WTC11 (cell line): ENCODE measurements at regions not wholly inside any gene's neighbourhood (a gene's known extent, or its start where the extent isn't known, plus 50 kb on each side); places are given as distances from the start of the nearest gene placed in this dataset.

Source experiments
- ATAC-seq: fragments of 200-7000 bp; cut with Tn5 transposase; 2 replicates; pipeline ENCODE4 v1.10.0; 2021; ENCODE audit warnings: mild to moderate bottlenecking, moderate library complexity
- CTCF ChIA-PET: fragments of 300-600 bp; sonication (Branson Sonifier 250); formaldehyde crosslinking; loops from one replicate; lab custom pipeline; 2021; ENCODE audit warnings: antibody characterized with exemption; lab: Charles Lee
- POLR2A ChIA-PET: fragments of 350-600 bp; sonication (Branson Sonifier 250); formaldehyde crosslinking; loops from one replicate; lab custom pipeline; 2021; ENCODE audit warnings: antibody characterized with exemption; lab: Charles Lee
- DNase-seq: peaks from one replicate; pipeline ENCODE4 v3.0.0; 2021; ENCODE audit warnings: low spot score
- H3K27ac Mint-ChIP-seq: 2 replicates; pipeline ENCODE4 v1.8.0; 2021; ENCODE audit warnings: mixed read lengths
- H3K27me3 Mint-ChIP-seq: 2 replicates; pipeline ENCODE4 v1.8.0; 2021; ENCODE audit warnings: low read depth, mild to moderate bottlenecking, moderate library complexity, mixed read lengths
- H3K36me3 Mint-ChIP-seq: 2 replicates; pipeline ENCODE4 v1.8.0; 2021; ENCODE audit warnings: mixed read lengths
- H3K4me1 Mint-ChIP-seq: 2 replicates; pipeline ENCODE4 v1.8.0; 2022; ENCODE audit warnings: mixed read lengths
- H3K4me3 Mint-ChIP-seq: 2 replicates; pipeline ENCODE4 v1.8.0; 2021; ENCODE audit warnings: mild to moderate bottlenecking, moderate library complexity, mixed read lengths
- H3K9me3 Mint-ChIP-seq: 2 replicates; pipeline ENCODE4 v1.8.0; 2021; ENCODE audit warnings: mixed read lengths
- ELF4 ChIP-seq: sonication (generic); formaldehyde crosslinking; IDR thresholded peaks from 2 replicates; pipeline ENCODE4 v1.8.1; 2022; ENCODE audit warnings: low read depth, mild to moderate bottlenecking, moderate library complexity, missing genetic modification reagents
- GABPB1 ChIP-seq: sonication (generic); formaldehyde crosslinking; IDR thresholded peaks from 2 replicates; pipeline ENCODE4 v1.8.1; 2023; ENCODE audit warnings: mild to moderate bottlenecking, missing genetic modification reagents
- IRF2 ChIP-seq: sonication (generic); formaldehyde crosslinking; IDR thresholded peaks from 2 replicates; pipeline ENCODE4 v1.8.0; 2022; ENCODE audit warnings: low read depth, missing genetic modification reagents, borderline replicate concordance
- NFYB ChIP-seq: sonication (generic); formaldehyde crosslinking; conservative IDR thresholded peaks from 2 replicates; pipeline ENCODE4 v1.8.0; 2022; ENCODE audit warnings: low read depth, missing genetic modification reagents
- SOX15 ChIP-seq: fragments of 250-450 bp; sonication (Bioruptor Pico); IDR thresholded peaks from 2 replicates; pipeline ENCODE4 v1.9.0; 2021; ENCODE audit warnings: mild to moderate bottlenecking
- ZNF121 ChIP-seq: sonication (generic); formaldehyde crosslinking; IDR thresholded peaks from 2 replicates; pipeline ENCODE4 v1.8.0; 2023; ENCODE audit warnings: missing genetic modification reagents
- TF ChIP-seq, protein P1 (sequence below): sonication (generic); formaldehyde crosslinking; IDR thresholded peaks from 2 replicates; pipeline ENCODE4 v1.8.0; 2023; ENCODE audit warnings: missing genetic modification reagents, mild to moderate bottlenecking, borderline replicate concordance
- TF ChIP-seq, protein P2 (sequence below): sonication (generic); formaldehyde crosslinking; IDR thresholded peaks from 2 replicates; pipeline ENCODE4 v1.8.1; 2022; ENCODE audit warnings: low read depth, missing genetic modification reagents, borderline replicate concordance
- TF ChIP-seq, protein P3 (sequence below): sonication (generic); formaldehyde crosslinking; IDR thresholded peaks from 2 replicates; pipeline ENCODE4 v1.8.1; 2023; ENCODE audit warnings: mild to moderate bottlenecking, missing genetic modification reagents, moderate library complexity
- TF ChIP-seq, protein P4 (sequence below): fragments of 200-600 bp; IDR thresholded peaks from 2 replicates; pipeline ENCODE4 v1.8.0; 2022; ENCODE audit warnings: antibody characterized with exemption
- TF ChIP-seq, protein P5 (sequence below): sonication (generic); formaldehyde crosslinking; IDR thresholded peaks from 2 replicates; pipeline ENCODE4 v1.8.1; 2023; ENCODE audit warnings: mild to moderate bottlenecking, missing genetic modification reagents, borderline replicate concordance

DNA sequence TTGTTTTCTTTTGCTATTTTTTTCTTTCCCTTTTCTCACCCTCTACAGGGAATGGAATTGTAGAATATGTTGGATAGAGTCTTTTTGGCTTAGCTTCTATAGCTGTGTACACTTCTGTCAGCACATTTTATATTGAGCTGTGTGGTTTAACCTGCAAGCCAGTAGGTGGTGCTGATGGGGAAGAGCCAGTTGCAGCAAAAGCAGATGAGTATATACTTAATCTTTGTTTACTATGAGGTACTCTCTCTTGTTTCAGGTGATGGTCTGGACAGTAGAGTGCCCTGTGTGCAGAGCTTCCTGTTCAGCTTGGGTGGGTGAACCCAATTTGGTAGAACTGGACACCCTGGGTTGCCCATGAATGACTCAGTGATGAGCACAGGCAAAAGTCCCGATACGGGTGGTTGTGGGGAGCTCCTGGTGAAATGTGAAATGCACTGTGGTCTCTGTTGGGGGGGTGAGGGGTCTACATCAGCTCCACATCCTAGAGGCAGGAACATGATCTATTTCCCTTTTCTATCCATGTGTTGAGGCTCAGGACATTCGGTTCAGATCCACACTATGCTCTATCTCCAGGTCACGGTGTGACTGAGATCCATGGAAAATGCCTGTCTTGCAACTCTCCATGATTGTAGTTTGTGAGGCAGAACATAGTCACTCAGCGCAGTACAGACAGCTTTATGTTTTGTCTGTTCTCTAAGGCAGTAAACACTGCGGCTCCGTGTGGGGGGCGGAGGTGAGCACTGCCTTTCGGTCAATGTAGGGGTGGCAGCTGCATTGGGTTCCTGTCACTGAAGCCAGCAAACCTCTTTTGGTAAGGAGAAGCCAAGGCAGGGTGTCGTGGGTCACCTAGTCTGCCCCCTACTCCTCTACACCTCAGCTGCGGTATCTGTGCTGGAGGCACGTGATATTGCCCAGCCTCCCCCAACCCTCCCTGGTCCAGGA, 353.2 kb downstream of the PRR16 start:
- DNase-seq (peak; percentile 26), ATAC-seq (peak; percentile 96)
- TF ChIP-seq GABPB1 (CRISPR knock-in tag): no peak
- no peak for TF ChIP-seq IRF2 (CRISPR knock-in tag)
- TF ChIP-seq, protein P1, sequence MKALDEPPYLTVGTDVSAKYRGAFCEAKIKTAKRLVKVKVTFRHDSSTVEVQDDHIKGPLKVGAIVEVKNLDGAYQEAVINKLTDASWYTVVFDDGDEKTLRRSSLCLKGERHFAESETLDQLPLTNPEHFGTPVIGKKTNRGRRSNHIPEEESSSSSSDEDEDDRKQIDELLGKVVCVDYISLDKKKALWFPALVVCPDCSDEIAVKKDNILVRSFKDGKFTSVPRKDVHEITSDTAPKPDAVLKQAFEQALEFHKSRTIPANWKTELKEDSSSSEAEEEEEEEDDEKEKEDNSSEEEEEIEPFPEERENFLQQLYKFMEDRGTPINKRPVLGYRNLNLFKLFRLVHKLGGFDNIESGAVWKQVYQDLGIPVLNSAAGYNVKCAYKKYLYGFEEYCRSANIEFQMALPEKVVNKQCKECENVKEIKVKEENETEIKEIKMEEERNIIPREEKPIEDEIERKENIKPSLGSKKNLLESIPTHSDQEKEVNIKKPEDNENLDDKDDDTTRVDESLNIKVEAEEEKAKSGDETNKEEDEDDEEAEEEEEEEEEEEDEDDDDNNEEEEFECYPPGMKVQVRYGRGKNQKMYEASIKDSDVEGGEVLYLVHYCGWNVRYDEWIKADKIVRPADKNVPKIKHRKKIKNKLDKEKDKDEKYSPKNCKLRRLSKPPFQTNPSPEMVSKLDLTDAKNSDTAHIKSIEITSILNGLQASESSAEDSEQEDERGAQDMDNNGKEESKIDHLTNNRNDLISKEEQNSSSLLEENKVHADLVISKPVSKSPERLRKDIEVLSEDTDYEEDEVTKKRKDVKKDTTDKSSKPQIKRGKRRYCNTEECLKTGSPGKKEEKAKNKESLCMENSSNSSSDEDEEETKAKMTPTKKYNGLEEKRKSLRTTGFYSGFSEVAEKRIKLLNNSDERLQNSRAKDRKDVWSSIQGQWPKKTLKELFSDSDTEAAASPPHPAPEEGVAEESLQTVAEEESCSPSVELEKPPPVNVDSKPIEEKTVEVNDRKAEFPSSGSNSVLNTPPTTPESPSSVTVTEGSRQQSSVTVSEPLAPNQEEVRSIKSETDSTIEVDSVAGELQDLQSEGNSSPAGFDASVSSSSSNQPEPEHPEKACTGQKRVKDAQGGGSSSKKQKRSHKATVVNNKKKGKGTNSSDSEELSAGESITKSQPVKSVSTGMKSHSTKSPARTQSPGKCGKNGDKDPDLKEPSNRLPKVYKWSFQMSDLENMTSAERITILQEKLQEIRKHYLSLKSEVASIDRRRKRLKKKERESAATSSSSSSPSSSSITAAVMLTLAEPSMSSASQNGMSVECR: no peak
- TF ChIP-seq, protein P2, sequence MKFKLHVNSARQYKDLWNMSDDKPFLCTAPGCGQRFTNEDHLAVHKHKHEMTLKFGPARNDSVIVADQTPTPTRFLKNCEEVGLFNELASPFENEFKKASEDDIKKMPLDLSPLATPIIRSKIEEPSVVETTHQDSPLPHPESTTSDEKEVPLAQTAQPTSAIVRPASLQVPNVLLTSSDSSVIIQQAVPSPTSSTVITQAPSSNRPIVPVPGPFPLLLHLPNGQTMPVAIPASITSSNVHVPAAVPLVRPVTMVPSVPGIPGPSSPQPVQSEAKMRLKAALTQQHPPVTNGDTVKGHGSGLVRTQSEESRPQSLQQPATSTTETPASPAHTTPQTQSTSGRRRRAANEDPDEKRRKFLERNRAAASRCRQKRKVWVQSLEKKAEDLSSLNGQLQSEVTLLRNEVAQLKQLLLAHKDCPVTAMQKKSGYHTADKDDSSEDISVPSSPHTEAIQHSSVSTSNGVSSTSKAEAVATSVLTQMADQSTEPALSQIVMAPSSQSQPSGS (CRISPR knock-in tag): no peak
- TF ChIP-seq, protein P3, sequence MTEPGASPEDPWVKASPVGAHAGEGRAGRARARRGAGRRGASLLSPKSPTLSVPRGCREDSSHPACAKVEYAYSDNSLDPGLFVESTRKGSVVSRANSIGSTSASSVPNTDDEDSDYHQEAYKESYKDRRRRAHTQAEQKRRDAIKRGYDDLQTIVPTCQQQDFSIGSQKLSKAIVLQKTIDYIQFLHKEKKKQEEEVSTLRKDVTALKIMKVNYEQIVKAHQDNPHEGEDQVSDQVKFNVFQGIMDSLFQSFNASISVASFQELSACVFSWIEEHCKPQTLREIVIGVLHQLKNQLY (CRISPR knock-in tag): no peak
- TF ChIP-seq, protein P4, sequence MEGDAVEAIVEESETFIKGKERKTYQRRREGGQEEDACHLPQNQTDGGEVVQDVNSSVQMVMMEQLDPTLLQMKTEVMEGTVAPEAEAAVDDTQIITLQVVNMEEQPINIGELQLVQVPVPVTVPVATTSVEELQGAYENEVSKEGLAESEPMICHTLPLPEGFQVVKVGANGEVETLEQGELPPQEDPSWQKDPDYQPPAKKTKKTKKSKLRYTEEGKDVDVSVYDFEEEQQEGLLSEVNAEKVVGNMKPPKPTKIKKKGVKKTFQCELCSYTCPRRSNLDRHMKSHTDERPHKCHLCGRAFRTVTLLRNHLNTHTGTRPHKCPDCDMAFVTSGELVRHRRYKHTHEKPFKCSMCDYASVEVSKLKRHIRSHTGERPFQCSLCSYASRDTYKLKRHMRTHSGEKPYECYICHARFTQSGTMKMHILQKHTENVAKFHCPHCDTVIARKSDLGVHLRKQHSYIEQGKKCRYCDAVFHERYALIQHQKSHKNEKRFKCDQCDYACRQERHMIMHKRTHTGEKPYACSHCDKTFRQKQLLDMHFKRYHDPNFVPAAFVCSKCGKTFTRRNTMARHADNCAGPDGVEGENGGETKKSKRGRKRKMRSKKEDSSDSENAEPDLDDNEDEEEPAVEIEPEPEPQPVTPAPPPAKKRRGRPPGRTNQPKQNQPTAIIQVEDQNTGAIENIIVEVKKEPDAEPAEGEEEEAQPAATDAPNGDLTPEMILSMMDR: peak; percentile 40
- TF ChIP-seq, all 79 proteins: peak for 1
- H3K36me3 Mint-ChIP-seq: peaks cover 8% of the 10 kb centered on the region
- H3K27ac Mint-ChIP-seq: no peak overlapping the region
- no peaks in the 10 kb centered on the region for H3K4me1 Mint-ChIP-seq
- H3K4me3 Mint-ChIP-seq: no peak overlapping the region
- peaks cover 15% of the 10 kb centered on the region for H3K9me3 Mint-ChIP-seq
- POLR2A ChIA-PET: interaction anchor here (1.0 kb wide), 1 partner anchor 9 kb away, joined by 3 read pairs; no protein-coding TSS in a partner anchor
- CTCF ChIA-PET: interaction anchor here (0.5 to 2.4 kb wide), 16 partner anchors 10 to 1149 kb away, joined by 3 to 20 read pairs (median 4); no protein-coding TSS in a partner anchor
- no peaks in the 10 kb centered on the region; the same call in 1 of the 2 replicates for H3K27me3 Mint-ChIP-seq

DNA sequence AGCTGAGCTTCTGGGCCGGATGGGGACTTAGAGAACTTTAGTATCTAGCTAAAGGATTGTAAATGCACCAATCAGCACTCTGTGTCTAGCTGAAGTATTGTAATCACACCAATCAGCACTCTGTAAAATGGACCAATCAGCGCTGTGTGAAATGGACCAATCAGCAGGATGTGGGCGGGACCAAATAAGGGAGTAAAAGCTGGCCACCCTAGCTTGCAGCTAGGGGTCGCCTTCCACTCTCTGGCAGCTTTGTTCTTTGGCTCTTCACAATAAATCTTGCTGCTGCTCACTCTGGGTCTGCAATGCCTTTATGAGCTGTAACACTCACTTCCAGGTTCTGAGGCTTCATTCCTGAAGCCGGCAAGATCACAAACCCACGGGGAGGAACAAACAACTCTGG, 354.0 kb downstream of the PRR16 start:
- DNase-seq (peak; percentile 17), ATAC-seq (peak; percentile 58)
- peaks cover 8% of the 10 kb centered on the region for H3K36me3 Mint-ChIP-seq
- no peaks in the 10 kb centered on the region; the same call in 1 of the 2 replicates for H3K27me3 Mint-ChIP-seq
- H3K4me1 Mint-ChIP-seq: no peaks in the 10 kb centered on the region
- peaks cover 12% of the 10 kb centered on the region for H3K9me3 Mint-ChIP-seq
- ChIA-PET CTCF (interaction anchor here (1.0 to 2.4 kb wide), 6 partner anchors 10 to 140 kb away, joined by 3 to 20 read pairs (median 8); no protein-coding TSS in a partner anchor), POLR2A (interaction anchor here (0.6 kb wide), 1 partner anchor 98 kb away, joined by 5 read pairs; no protein-coding TSS in a partner anchor)
- no peak overlapping the region for H3K27ac Mint-ChIP-seq
- TF ChIP-seq ZNF121 (CRISPR knock-in tag) (no peak), SOX15 (CRISPR knock-in tag) (no peak), NFYB (CRISPR knock-in tag) (peak; percentile 92), ELF4 (CRISPR knock-in tag) (no peak)
- H3K4me3 Mint-ChIP-seq: no peak overlapping the region

DNA sequence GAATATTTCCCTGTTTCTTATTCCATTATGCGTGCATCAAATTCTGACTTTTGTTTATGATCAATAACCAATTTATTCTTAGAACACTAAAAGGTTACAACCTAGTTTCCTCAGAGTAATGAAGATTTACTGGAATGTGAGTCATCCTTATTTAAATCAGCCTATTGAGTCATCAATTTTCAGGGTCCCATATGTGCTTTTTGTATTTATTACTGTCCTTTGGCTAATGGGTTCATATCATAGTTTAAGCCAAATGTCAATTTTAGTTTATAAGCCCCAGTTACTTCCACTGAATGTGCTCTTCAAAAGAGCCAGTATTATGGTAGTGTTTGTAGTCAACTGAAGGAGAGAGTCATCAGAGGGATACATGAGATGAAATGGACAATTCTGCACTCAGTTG, 359.2 kb downstream of the PRR16 start:
- no peak for ATAC-seq
- Mint-ChIP-seq H3K4me1 (peaks cover 8% of the 10 kb centered on the region), H3K4me3 (no peak overlapping the region), H3K27ac (no peak overlapping the region), H3K9me3 (peaks cover 7% of the 10 kb centered on the region), H3K27me3 (no peaks in the 10 kb centered on the region), H3K36me3 (peaks cover 4% of the 10 kb centered on the region)
- CTCF ChIA-PET: no interaction called here
- POLR2A ChIA-PET: no interaction called here
- no peak for DNase-seq
- TF ChIP-seq, protein P5, sequence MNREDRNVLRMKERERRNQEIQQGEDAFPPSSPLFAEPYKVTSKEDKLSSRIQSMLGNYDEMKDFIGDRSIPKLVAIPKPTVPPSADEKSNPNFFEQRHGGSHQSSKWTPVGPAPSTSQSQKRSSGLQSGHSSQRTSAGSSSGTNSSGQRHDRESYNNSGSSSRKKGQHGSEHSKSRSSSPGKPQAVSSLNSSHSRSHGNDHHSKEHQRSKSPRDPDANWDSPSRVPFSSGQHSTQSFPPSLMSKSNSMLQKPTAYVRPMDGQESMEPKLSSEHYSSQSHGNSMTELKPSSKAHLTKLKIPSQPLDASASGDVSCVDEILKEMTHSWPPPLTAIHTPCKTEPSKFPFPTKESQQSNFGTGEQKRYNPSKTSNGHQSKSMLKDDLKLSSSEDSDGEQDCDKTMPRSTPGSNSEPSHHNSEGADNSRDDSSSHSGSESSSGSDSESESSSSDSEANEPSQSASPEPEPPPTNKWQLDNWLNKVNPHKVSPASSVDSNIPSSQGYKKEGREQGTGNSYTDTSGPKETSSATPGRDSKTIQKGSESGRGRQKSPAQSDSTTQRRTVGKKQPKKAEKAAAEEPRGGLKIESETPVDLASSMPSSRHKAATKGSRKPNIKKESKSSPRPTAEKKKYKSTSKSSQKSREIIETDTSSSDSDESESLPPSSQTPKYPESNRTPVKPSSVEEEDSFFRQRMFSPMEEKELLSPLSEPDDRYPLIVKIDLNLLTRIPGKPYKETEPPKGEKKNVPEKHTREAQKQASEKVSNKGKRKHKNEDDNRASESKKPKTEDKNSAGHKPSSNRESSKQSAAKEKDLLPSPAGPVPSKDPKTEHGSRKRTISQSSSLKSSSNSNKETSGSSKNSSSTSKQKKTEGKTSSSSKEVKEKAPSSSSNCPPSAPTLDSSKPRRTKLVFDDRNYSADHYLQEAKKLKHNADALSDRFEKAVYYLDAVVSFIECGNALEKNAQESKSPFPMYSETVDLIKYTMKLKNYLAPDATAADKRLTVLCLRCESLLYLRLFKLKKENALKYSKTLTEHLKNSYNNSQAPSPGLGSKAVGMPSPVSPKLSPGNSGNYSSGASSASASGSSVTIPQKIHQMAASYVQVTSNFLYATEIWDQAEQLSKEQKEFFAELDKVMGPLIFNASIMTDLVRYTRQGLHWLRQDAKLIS (CRISPR knock-in tag): no peak
- TF ChIP-seq, protein P1: no peak
